GM12873 (cell line): ENCODE measurements at regions not wholly inside any gene's neighbourhood (a gene's known extent, or its start where the extent isn't known, plus 50 kb on each side); places are given as distances from the start of the nearest gene placed in this dataset.

Experiments
- TF ChIP-seq, protein P1 (sequence below): IDR thresholded peaks from 2 replicates; pipeline ENCODE4 v1.5.1; 2012; ENCODE audit warnings: low read depth, mild to moderate bottlenecking, moderate library complexity, low read length, control low read depth; ENCODE audit not compliant: insufficient read depth; ENCODE audit errors: missing control alignments

GRCh38 chr2:120596990-120597594 lies 138.6 kb upstream of the GLI2 start:
- TF ChIP-seq, protein P1, sequence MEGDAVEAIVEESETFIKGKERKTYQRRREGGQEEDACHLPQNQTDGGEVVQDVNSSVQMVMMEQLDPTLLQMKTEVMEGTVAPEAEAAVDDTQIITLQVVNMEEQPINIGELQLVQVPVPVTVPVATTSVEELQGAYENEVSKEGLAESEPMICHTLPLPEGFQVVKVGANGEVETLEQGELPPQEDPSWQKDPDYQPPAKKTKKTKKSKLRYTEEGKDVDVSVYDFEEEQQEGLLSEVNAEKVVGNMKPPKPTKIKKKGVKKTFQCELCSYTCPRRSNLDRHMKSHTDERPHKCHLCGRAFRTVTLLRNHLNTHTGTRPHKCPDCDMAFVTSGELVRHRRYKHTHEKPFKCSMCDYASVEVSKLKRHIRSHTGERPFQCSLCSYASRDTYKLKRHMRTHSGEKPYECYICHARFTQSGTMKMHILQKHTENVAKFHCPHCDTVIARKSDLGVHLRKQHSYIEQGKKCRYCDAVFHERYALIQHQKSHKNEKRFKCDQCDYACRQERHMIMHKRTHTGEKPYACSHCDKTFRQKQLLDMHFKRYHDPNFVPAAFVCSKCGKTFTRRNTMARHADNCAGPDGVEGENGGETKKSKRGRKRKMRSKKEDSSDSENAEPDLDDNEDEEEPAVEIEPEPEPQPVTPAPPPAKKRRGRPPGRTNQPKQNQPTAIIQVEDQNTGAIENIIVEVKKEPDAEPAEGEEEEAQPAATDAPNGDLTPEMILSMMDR = no peak

DNA sequence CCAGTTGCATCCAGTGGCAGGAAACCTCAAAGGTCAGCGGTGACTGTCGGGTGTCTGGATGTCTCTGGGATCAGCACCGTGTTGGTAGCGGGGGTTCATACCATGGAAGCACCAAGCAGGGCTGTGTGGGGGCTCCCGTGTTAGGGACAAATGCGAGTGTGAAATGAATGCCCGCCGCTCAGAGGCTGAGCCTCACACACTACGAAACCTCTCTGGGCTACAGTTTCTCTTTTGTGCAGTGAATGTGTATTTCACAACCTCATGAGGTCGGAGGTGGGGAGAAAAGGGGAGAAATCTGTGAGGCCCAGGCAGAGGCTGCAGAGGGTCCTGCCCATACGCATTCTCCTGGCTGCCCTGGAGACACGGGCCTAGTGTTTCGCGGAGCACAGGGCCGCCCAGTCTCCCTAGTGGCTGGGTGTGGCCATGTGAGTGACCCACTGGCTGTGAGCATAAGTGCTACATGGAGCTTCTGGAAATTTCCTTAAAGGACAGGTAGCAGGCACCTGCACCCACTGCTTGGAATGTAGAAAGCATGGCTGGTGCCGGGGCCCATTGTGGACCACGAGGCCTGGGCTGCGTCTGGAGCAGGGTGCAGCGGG lies 138.0 kb upstream of the GLI2 start:
- TF ChIP-seq, protein P1 = no peak

DNA sequence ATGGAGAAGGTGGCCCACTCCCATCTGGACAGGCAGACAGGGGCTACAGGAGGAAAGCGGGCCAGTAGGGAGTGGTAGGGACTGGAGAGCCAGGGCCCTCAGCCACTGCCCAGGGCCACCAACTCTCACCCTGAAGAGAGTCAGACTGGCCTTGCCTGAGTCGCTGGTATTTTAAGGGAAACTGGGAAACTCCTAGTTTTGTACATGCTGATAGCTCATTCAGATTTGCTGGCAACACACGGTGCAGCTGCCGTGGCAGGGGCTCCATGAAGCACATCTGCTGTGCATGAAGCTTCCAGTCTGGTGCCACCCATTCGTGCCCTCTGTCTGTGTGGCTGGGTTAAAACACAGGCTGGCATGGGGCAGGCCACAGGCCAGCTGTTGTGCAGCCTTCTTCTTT lies 137.3 kb upstream of the GLI2 start:
- TF ChIP-seq, protein P1 = no peak

- TF ChIP-seq, protein P1 = no peak
Observed at GRCh38 chr2:120599072-120599471, 136.6 kb upstream of the GLI2 start.

DNA sequence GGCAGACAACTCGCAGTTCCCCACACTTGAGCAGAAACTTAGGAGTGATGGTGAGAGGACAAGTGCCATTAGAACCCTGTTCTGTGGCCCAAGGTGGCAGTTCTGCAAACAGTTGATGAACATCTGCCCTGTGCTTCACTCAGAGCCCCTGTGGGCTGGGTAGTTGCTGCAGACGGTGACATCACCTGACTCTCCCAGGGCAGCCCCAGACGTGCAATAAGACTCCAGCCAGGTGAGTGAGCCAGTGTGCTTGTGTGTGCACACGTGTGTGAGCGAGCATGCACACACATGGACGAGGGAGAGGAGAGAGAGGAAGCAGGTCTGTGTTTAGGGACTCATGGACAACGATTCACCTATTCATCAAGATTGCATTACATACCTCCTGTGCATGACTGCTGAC lies 136.0 kb upstream of the GLI2 start:
- TF ChIP-seq, protein P1 = no peak

- TF ChIP-seq, protein P1 = no peak
Observed at GRCh38 chr2:120600335-120600734, 135.3 kb upstream of the GLI2 start.

- TF ChIP-seq, protein P1 = no peak
Observed at GRCh38 chr2:120600786-120601185, 134.9 kb upstream of the GLI2 start.
